MM.1S (cell line): ENCODE measurements at regions not wholly inside any gene's neighbourhood (a gene's known extent, or its start where the extent isn't known, plus 50 kb on each side); places are given as distances from the start of the nearest gene placed in this dataset.

Source experiments
- DNase-seq: peaks from one replicate; pipeline ENCODE4 v3.0.0-alpha.2; 2015
- H2AFZ ChIP-seq: fragments of 300-600 bp; sonication (generic); 2 replicates; pipeline ENCODE4 v1.6.0; 2016; ENCODE audit warnings: antibody characterized with exemption, low read length
- H3F3A ChIP-seq: fragments of 300-600 bp; sonication (generic); 2 replicates; pipeline ENCODE4 v1.6.1; 2016; ENCODE audit warnings: mild to moderate bottlenecking, antibody characterized with exemption, low read length, moderate library complexity, mixed read lengths; ENCODE audit not compliant: insufficient read depth
- H3K27ac ChIP-seq: fragments of 300-600 bp; sonication (generic); 2 replicates; pipeline ENCODE4 v1.5.1; 2016; ENCODE audit warnings: mild to moderate bottlenecking, low read length
- H3K27me3 ChIP-seq: fragments of 300-600 bp; sonication (generic); replicated peaks from 2 replicates; pipeline ENCODE4 v1.6.0; 2016; ENCODE audit warnings: low read length; ENCODE audit not compliant: insufficient read depth
- H3K36me3 ChIP-seq: fragments of 300-600 bp; sonication (generic); replicated peaks from 2 replicates; pipeline ENCODE4 v1.6.1; 2016; ENCODE audit warnings: mild to moderate bottlenecking, low read length, mixed read lengths; ENCODE audit not compliant: insufficient read depth
- H3K4me1 ChIP-seq: fragments of 300-600 bp; sonication (generic); 2 replicates; pipeline ENCODE4 v1.6.1; 2016; ENCODE audit warnings: low read length, mixed read lengths
- H3K4me2 ChIP-seq: fragments of 300-600 bp; sonication (generic); 2 replicates; pipeline ENCODE4 v1.6.0; 2016; ENCODE audit warnings: low read depth, low read length
- H3K4me3 ChIP-seq: fragments of 300-600 bp; sonication (generic); 2 replicates; pipeline ENCODE4 v1.5.1; 2016; ENCODE audit warnings: low read length, mixed read lengths
- H3K79me2 ChIP-seq: fragments of 300-600 bp; sonication (generic); 2 replicates; pipeline ENCODE4 v1.6.1; 2016; ENCODE audit warnings: mixed run types, low read length, mixed read lengths
- H3K9ac ChIP-seq: fragments of 300-600 bp; sonication (generic); 2 replicates; pipeline ENCODE4 v1.6.1; 2016; ENCODE audit warnings: low read length, mixed read lengths
- H3K9me2 ChIP-seq: fragments of 300-600 bp; sonication (generic); replicated peaks from 2 replicates; pipeline ENCODE4 v1.6.1; 2016; ENCODE audit warnings: mild to moderate bottlenecking, low read length, mixed read lengths; ENCODE audit not compliant: insufficient read depth
- H3K9me3 ChIP-seq: fragments of 300-600 bp; sonication (generic); replicated peaks from 2 replicates; pipeline ENCODE4 v1.6.1; 2016; ENCODE audit warnings: mild to moderate bottlenecking, low read length, mixed read lengths; ENCODE audit not compliant: insufficient read depth
- H4K20me1 ChIP-seq: fragments of 300-600 bp; sonication (generic); 2 replicates; pipeline ENCODE4 v1.6.1; 2016; ENCODE audit warnings: mild to moderate bottlenecking, low read length, moderate library complexity, mixed read lengths; ENCODE audit not compliant: insufficient read depth
- EZH2 ChIP-seq: fragments of 300-600 bp; sonication (generic); optimal IDR thresholded peaks from 2 replicates; pipeline ENCODE3; 2017; ENCODE audit warnings: low read depth, mild to moderate bottlenecking, antibody characterized with exemption, low read length, mixed read lengths
- EZH2phosphoT487 ChIP-seq: fragments of 300-600 bp; sonication (generic); IDR thresholded peaks from 2 replicates; pipeline ENCODE4 v1.6.1; 2018; ENCODE audit warnings: antibody characterized with exemption, low read length
- TF ChIP-seq, protein P1 (sequence below): fragments of 300-600 bp; sonication (generic); IDR thresholded peaks from 2 replicates; pipeline ENCODE4 v1.5.1; 2016; ENCODE audit warnings: antibody characterized with exemption, low read length, mixed read lengths

DNA sequence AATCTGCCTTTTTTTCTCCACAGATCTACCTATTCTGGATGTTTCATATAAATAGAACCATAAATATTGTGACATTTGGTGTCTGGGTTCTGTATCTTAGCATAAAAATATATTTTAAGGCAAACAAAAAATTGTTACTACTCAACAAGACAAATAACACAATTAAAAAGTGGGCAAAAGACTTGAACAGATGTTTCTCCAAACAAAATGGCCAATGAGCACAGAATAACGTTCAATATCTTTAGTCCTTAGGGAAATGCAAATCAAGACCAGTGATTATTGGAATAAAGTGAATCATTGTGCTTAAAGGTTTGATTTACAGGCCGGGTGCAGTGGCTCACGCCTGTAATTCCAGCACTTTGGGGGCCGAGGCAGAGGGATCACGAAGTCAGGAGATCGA is 1331.3 kb downstream of the AACS start:
- Histone ChIP-seq H3K27me3 (no peaks in the 10 kb centered on the region), H3K9me3 (no peaks in the 10 kb centered on the region), H3K27ac (no peak overlapping the region), H4K20me1 (no peaks in the 10 kb centered on the region), H3K36me3 (no peaks in the 10 kb centered on the region), H3F3A (no peaks in the 10 kb centered on the region), H3K79me2 (no peaks in the 10 kb centered on the region), H3K4me1 (no peaks in the 10 kb centered on the region), H3K4me2 (no peak overlapping the region), H3K9ac (no peak overlapping the region), H3K9me2 (no peaks in the 10 kb centered on the region), H2AFZ (no peak overlapping the region), H3K4me3 (no peak overlapping the region)
- TF ChIP-seq EZH2phosphoT487, result no peak
- TF ChIP-seq, protein P1, sequence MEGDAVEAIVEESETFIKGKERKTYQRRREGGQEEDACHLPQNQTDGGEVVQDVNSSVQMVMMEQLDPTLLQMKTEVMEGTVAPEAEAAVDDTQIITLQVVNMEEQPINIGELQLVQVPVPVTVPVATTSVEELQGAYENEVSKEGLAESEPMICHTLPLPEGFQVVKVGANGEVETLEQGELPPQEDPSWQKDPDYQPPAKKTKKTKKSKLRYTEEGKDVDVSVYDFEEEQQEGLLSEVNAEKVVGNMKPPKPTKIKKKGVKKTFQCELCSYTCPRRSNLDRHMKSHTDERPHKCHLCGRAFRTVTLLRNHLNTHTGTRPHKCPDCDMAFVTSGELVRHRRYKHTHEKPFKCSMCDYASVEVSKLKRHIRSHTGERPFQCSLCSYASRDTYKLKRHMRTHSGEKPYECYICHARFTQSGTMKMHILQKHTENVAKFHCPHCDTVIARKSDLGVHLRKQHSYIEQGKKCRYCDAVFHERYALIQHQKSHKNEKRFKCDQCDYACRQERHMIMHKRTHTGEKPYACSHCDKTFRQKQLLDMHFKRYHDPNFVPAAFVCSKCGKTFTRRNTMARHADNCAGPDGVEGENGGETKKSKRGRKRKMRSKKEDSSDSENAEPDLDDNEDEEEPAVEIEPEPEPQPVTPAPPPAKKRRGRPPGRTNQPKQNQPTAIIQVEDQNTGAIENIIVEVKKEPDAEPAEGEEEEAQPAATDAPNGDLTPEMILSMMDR, result no peak
- no peak for TF ChIP-seq EZH2
- DNase-seq, result no peak

DNA sequence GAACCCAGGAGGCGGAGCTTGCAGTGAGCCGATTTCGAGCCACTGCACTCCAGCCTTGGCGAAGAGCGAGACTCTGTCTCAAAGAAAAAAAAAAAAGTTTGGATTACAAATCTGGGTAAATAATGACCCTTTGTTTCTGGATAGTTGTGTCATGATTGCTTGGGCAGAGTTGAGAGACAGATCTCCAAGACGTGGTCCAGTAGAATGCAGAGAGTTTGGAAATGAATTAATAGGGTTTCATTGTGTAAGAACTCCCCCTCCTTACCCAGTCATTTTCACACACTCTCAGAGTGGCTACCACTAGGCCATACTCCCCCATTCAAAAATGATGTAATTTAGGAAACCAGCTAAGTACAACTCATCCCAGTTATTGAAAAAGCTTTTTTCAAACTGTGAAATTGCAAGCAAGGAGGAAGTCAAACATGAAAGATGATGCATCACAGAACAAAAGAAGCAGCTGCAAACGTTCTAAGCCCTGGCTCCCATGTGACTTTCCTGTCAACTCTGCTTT is 1331.9 kb downstream of the AACS start:
- Histone ChIP-seq H3K9ac (no peak overlapping the region), H3K4me3 (no peak overlapping the region), H3K27ac (peak overlapping the region; percentile 25; the same call in 1 of the 2 replicates), H3K79me2 (no peaks in the 10 kb centered on the region), H3K4me2 (no peak overlapping the region), H3K27me3 (no peaks in the 10 kb centered on the region), H2AFZ (no peak overlapping the region), H3K4me1 (no peaks in the 10 kb centered on the region), H3K9me3 (no peaks in the 10 kb centered on the region), H3F3A (no peaks in the 10 kb centered on the region), H4K20me1 (no peaks in the 10 kb centered on the region), H3K36me3 (no peaks in the 10 kb centered on the region), H3K9me2 (no peaks in the 10 kb centered on the region)
- DNase-seq, result peak; percentile 8
- TF ChIP-seq, protein P1, result no peak
- TF ChIP-seq EZH2, result no peak

DNA sequence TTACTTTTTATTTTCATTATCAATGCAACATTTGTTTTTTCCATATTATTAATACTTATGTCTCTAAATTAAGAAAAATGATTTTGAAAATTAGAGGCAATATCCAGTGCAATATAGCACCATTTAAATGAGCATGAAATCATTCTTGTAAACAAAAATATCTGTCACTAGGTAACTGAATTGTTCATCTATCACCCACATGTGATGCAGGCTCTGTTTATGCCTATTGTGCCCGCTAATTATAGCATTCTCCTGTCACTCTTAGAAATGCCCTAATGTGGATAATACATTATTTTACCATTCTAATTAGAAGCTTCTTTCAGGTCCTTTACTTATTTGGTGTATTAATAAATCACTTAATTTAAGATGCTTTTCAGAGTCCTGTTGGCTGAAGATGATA is 1332.4 kb downstream of the AACS start:
- H3K4me2 ChIP-seq, result no peak overlapping the region
- no peak for TF ChIP-seq EZH2
- H3K79me2 ChIP-seq, result no peaks in the 10 kb centered on the region
- no peak overlapping the region for H2AFZ ChIP-seq
- no peaks in the 10 kb centered on the region for H3K9me3 ChIP-seq
- H3K36me3 ChIP-seq, result no peaks in the 10 kb centered on the region
- no peak overlapping the region for H3K9ac ChIP-seq
- no peaks in the 10 kb centered on the region for H3K4me1 ChIP-seq
- no peak overlapping the region for H3K4me3 ChIP-seq
- H3K27me3 ChIP-seq, result no peaks in the 10 kb centered on the region
- DNase-seq, result no peak
- no peak overlapping the region for H3K27ac ChIP-seq
- no peaks in the 10 kb centered on the region for H4K20me1 ChIP-seq
- H3F3A ChIP-seq, result no peaks in the 10 kb centered on the region
- H3K9me2 ChIP-seq, result no peaks in the 10 kb centered on the region

DNA sequence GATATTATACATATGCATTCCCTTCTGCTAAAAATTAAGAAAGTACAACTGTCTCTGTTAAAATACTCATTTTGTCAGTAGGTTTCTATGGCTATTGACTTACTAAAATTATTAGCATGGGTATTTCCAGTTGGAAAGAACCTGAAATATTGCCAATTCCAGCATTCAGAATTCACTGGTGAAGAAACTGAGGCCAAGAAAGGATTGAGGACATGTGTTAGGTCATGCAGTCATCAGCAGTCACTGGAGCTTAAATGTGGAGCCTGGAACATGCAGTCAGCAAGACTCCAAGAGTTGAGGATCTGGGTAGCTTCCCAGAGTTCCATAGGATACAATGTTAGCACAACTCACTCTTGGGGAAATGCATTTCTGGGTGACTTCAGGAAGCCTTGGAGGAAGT is 1335.6 kb downstream of the AACS start:
- Histone ChIP-seq H3K79me2 (no peaks in the 10 kb centered on the region), H3K9me3 (no peaks in the 10 kb centered on the region), H3K36me3 (no peaks in the 10 kb centered on the region), H3K4me1 (no peaks in the 10 kb centered on the region), H4K20me1 (no peaks in the 10 kb centered on the region), H3F3A (no peaks in the 10 kb centered on the region), H3K9ac (no peak overlapping the region), H3K4me3 (no peak overlapping the region), H3K27ac (no peak overlapping the region), H2AFZ (no peak overlapping the region), H3K9me2 (no peaks in the 10 kb centered on the region), H3K4me2 (no peak overlapping the region), H3K27me3 (no peaks in the 10 kb centered on the region)
- TF ChIP-seq EZH2, result no peak
- no peak for TF ChIP-seq EZH2phosphoT487
- TF ChIP-seq, protein P1, result no peak
- no peak for DNase-seq
